Esophagus (tissue), 2 donors: ENCODE measurements at regions not wholly inside any gene's neighbourhood (a gene's known extent, or its start where the extent isn't known, plus 50 kb on each side); places are given as distances from the start of the nearest gene placed in this dataset.
"Not testable (repeated sequence)": the region's sequence is repeated elsewhere in the genome, so short reads cannot be mapped to it uniquely, and the experiment has no call there.

Source experiments
- H3K27ac ChIP-seq, 2 donors: one replicate each; pipeline ENCODE4 v1.5.1; 2013; ENCODE audit warnings: low read depth in 2 of 2, mild to moderate bottlenecking in 2 of 2, inconsistent platforms in 1 of 2, low read length in 1 of 2, moderate library complexity in 1 of 2
- H3K27me3 ChIP-seq, 2 donors: one replicate each; pipeline ENCODE4 v1.6.1; 2013; ENCODE audit warnings: low read length in 2 of 2, control low read depth in 1 of 2, mild to moderate bottlenecking in 1 of 2; ENCODE audit not compliant: insufficient read depth in 2 of 2, control insufficient read depth in 1 of 2
- H3K36me3 ChIP-seq, 2 donors: one replicate each; pipeline ENCODE4 v1.6.1; 2013; ENCODE audit warnings: low read length in 1 of 2; ENCODE audit not compliant: control insufficient read depth in 2 of 2, insufficient read depth in 2 of 2
- H3K4me1 ChIP-seq, 2 donors: one replicate each; pipeline ENCODE4 v1.6.1; 2013; ENCODE audit warnings: low read length in 1 of 2; ENCODE audit not compliant: control insufficient read depth in 2 of 2, insufficient read depth in 2 of 2
- H3K4me3 ChIP-seq, 2 donors: one replicate each; pipeline ENCODE4 v1.5.1; 2013; ENCODE audit warnings: low read length in 2 of 2, mild to moderate bottlenecking in 2 of 2, low read depth in 1 of 2, moderate library complexity in 1 of 2
- H3K9me3 ChIP-seq, 2 donors: one replicate each; pipeline ENCODE4 v1.6.1; 2013; ENCODE audit warnings: mild to moderate bottlenecking in 2 of 2, low read depth in 1 of 2, low read length in 1 of 2, moderate library complexity in 1 of 2; ENCODE audit not compliant: control insufficient read depth in 2 of 2, insufficient read depth in 1 of 2
- WGBS, 2 donors: extraction: QIAGEN DNeasy Blood & Tissue Kit; methylation state at CpG; one replicate each; pipeline ENCODE4 v1.1.7; 2013; 5-methylcytosine and 5-hydroxymethylcytosine counted together
- donor health status: healthy with polysubstance abuse.
- donor health status: Bipolar disorder and iron deficiency.

GRCh38 chr2:8600456-8600855, 81.4 kb upstream of the ID2 start:
- Histone ChIP-seq H3K9me3 (peaks cover 0 to 3% of the 10 kb centered on the region in 2 donors), H3K4me3 (no peak overlapping the region), H3K36me3 (no peaks in the 10 kb centered on the region), H3K27me3 (no peaks in the 10 kb centered on the region), H3K4me1 (no peaks in the 10 kb centered on the region), H3K27ac (no peak overlapping the region)
- 96% methylated on average over 14 of the region's 14 CpGs for WGBS, 2 donors

GRCh38 chr2:8602809-8603208, 79.0 kb upstream of the ID2 start:
- Histone ChIP-seq H3K27me3 (no peaks in the 10 kb centered on the region), H3K9me3 (no peaks in the 10 kb centered on the region), H3K36me3 (no peaks in the 10 kb centered on the region), H3K4me1 (no peaks in the 10 kb centered on the region), H3K4me3 (no peak overlapping the region), H3K27ac (no peak overlapping the region)
- 55 to 60% methylated on average over 3 of the region's 3 CpGs for WGBS, 2 donors

GRCh38 chr2:8603356-8603755, 78.5 kb upstream of the ID2 start:
- not testable (repeated sequence) for H3K9me3 ChIP-seq, H3K4me3 ChIP-seq, H3K36me3 ChIP-seq, H3K27me3 ChIP-seq, H3K4me1 ChIP-seq, H3K27ac ChIP-seq
- WGBS, 2 donors: 72 to 85% methylated on average over 4 of the region's 4 CpGs

- no peaks in the 10 kb centered on the region for H3K36me3 ChIP-seq
- WGBS, 2 donors: 56 to 74% methylated on average over 2 of the region's 2 CpGs
- no peaks in the 10 kb centered on the region for H3K9me3 ChIP-seq
- H3K4me3 ChIP-seq: no peak overlapping the region
- H3K27ac ChIP-seq: no peak overlapping the region
- no peaks in the 10 kb centered on the region for H3K27me3 ChIP-seq
- no peaks in the 10 kb centered on the region for H3K4me1 ChIP-seq
These were observed 77.6 kb upstream of the ID2 start for GRCh38 chr2:8604262-8604661.

- H3K9me3 ChIP-seq: no peaks in the 10 kb centered on the region
- WGBS, 2 donors: 76 to 85% methylated on average over 8 of the region's 8 CpGs
These were observed 76.3 kb upstream of the ID2 start for GRCh38 chr2:8605351-8606065.

GRCh38 chr2:8606226-8606625, 75.6 kb upstream of the ID2 start:
- Histone ChIP-seq H3K36me3 (no peaks in the 10 kb centered on the region), H3K4me1 (no peaks in the 10 kb centered on the region), H3K9me3 (peaks cover 0 to 2% of the 10 kb centered on the region in 2 donors), H3K4me3 (no peak overlapping the region), H3K27me3 (no peaks in the 10 kb centered on the region), H3K27ac (no peak overlapping the region)
- 90 to 95% methylated on average over 8 of the region's 8 CpGs for WGBS, 2 donors

More at GRCh38 chr2:8605351-8606065, 76.3 kb upstream of the ID2 start:
- no peaks in the 10 kb centered on the region for H3K4me1 ChIP-seq
- H3K27me3 ChIP-seq: no peaks in the 10 kb centered on the region
- no peak overlapping the region for H3K27ac ChIP-seq
- H3K36me3 ChIP-seq: no peaks in the 10 kb centered on the region
- H3K4me3 ChIP-seq: no peak overlapping the region

GRCh38 chr2:8606649-8607550, 75.0 kb upstream of the ID2 start:
- H3K4me1 ChIP-seq: no peaks in the 10 kb centered on the region
- no peak overlapping the region for H3K4me3 ChIP-seq
- WGBS, 2 donors: 91 to 92% methylated on average over 20 of the region's 20 CpGs
- no peaks in the 10 kb centered on the region for H3K27me3 ChIP-seq
- peaks cover 0 to 3% of the 10 kb centered on the region in 2 donors for H3K9me3 ChIP-seq
- no peak overlapping the region for H3K27ac ChIP-seq
- no peaks in the 10 kb centered on the region for H3K36me3 ChIP-seq

- H3K27me3 ChIP-seq: no peaks in the 10 kb centered on the region
- no peaks in the 10 kb centered on the region for H3K36me3 ChIP-seq
- peaks cover 0 to 3% of the 10 kb centered on the region in 2 donors for H3K9me3 ChIP-seq
- no peaks in the 10 kb centered on the region for H3K4me1 ChIP-seq
- WGBS, 2 donors: 69 to 75% methylated on average over 5 of the region's 5 CpGs
- no peak overlapping the region for H3K4me3 ChIP-seq
- H3K27ac ChIP-seq: no peak overlapping the region
These were observed 74.2 kb upstream of the ID2 start for GRCh38 chr2:8607606-8608005.

GRCh38 chr2:8608411-8608954, 73.4 kb upstream of the ID2 start:
- no peak overlapping the region for H3K4me3 ChIP-seq
- no peaks in the 10 kb centered on the region for H3K27me3 ChIP-seq
- H3K9me3 ChIP-seq: peaks cover 0 to 3% of the 10 kb centered on the region in 2 donors
- no peaks in the 10 kb centered on the region for H3K36me3 ChIP-seq
- no peak overlapping the region for H3K27ac ChIP-seq
- 79 to 84% methylated on average over 6 of the region's 6 CpGs for WGBS, 2 donors
- H3K4me1 ChIP-seq: no peaks in the 10 kb centered on the region
